ENCODE measurements at regions not wholly inside any gene's neighbourhood (a gene's known extent, or its start where the extent isn't known, plus 50 kb on each side); places are given as distances from the start of the nearest gene placed in this dataset.

DNA sequence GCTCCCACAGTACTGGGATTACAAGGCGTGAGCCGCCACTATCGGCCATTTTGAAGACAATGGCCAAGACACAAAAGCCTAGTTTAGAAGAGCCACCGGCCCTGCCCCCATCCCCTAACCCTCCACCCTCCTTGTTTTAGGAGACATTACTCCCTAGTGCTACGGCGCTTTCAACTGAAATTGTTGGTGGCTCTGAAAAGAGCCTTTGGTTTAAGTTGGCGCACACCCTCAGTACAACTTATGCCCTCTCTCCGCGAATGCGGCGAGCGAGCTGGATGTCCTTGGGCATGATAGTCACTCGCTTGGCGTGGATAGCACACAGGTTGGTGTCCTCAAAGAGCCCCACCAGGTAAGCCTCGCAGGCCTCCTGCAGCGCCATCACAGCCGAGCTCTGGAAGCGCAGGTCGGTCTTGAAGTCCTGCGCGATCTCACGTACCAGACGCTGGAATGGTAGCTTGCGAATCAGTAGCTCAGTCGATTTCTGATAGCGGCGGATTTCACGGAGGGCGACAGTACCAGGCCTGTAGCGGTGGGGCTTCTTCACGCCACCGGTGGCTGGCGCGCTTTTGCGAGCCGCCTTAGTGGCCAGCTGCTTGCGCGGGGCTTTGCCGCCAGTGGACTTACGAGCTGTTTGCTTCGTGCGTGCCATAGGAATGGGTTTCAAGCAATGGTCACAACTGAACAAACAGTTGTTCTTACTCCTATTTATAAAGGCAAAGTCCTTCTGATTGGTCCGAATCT, 114.9 kb upstream of the BTN3A2 start:
- intact Hi-C loops (cut with DNase I) = no loop called here
- peaks cover 0 to 6% (median 0%) of the 10 kb centered on the region in 3 donors for H3K4me1 ChIP-seq (ENCODE audit: control insufficient read depth in 2 of 3, insufficient read depth in 2 of 3, low read depth in 1 of 3, low read length in 3 of 3)
- peak overlapping the region; percentile 59 to 98 (median 62) for H3K4me3 ChIP-seq (ENCODE audit: low read length in 3 of 3)
- no peaks in the 10 kb centered on the region for H3K27me3 ChIP-seq (ENCODE audit: control insufficient read depth, insufficient read depth, low read length)
- DNase-seq (peak; percentile 83 to 94 (median 87)), FAIRE-seq (no peak)
- H3K9me3 ChIP-seq (ENCODE audit: control insufficient read depth in 2 of 3, insufficient read depth in 1 of 3, low read length in 3 of 3) = peaks cover 0 to 2% (median 2%) of the 10 kb centered on the region in 3 donors
- H3K9ac ChIP-seq (ENCODE audit: low read length in 3 of 3) = peak overlapping the region; percentile 29 to 98 (median 42)
- no peaks in the 10 kb centered on the region for H3K36me3 ChIP-seq (ENCODE audit: control insufficient read depth in 2 of 3, insufficient read depth in 3 of 3, low read length in 3 of 3)
- TF ChIP-seq, protein P1, sequence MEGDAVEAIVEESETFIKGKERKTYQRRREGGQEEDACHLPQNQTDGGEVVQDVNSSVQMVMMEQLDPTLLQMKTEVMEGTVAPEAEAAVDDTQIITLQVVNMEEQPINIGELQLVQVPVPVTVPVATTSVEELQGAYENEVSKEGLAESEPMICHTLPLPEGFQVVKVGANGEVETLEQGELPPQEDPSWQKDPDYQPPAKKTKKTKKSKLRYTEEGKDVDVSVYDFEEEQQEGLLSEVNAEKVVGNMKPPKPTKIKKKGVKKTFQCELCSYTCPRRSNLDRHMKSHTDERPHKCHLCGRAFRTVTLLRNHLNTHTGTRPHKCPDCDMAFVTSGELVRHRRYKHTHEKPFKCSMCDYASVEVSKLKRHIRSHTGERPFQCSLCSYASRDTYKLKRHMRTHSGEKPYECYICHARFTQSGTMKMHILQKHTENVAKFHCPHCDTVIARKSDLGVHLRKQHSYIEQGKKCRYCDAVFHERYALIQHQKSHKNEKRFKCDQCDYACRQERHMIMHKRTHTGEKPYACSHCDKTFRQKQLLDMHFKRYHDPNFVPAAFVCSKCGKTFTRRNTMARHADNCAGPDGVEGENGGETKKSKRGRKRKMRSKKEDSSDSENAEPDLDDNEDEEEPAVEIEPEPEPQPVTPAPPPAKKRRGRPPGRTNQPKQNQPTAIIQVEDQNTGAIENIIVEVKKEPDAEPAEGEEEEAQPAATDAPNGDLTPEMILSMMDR (IDR thresholded peaks at IDR 0.05; ENCODE audit: borderline replicate concordance, extremely low read depth, insufficient read depth) = no peak
- peak overlapping the region; percentile 36 to 85 for H3K27ac ChIP-seq (ENCODE audit: low read depth in 2 of 2, low read length in 2 of 2)

DNA sequence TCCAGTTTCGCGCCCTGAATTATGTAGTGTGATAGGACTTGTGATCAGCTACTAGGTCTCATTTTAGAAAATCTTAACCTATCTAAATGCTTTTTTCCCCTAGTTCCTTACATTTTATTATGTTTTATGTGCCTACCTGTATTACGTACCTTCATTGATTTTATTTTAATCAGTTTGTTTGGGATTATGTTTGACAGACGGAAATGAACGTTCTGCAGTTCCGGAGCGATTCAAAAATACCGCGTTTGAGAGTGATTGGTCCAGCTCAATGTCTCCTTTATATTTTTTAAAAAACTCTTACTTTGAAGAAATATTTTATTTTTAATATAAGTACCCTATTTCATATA, 114.3 kb upstream of the BTN3A2 start:
- TF ChIP-seq, protein P1 (IDR thresholded peaks at IDR 0.05; ENCODE audit: borderline replicate concordance, extremely low read depth, insufficient read depth) = no peak
- Histone ChIP-seq H3K9ac (ENCODE audit: low read length in 3 of 3) (peak overlapping the region in 1 of 3 donors; percentile 98), H3K4me1 (ENCODE audit: control insufficient read depth in 2 of 3, insufficient read depth in 2 of 3, low read depth in 1 of 3, low read length in 3 of 3) (peaks cover 0 to 6% (median 0%) of the 10 kb centered on the region in 3 donors), H3K27me3 (ENCODE audit: control insufficient read depth, insufficient read depth, low read length) (no peaks in the 10 kb centered on the region), H3K4me3 (ENCODE audit: low read length in 3 of 3) (peak overlapping the region; percentile 59 to 98 (median 62)), H3K9me3 (ENCODE audit: control insufficient read depth in 2 of 3, insufficient read depth in 1 of 3, low read length in 3 of 3) (peaks cover 0 to 2% (median 2%) of the 10 kb centered on the region in 3 donors), H3K27ac (ENCODE audit: low read depth in 2 of 2, low read length in 2 of 2) (no peak overlapping the region), H3K36me3 (ENCODE audit: control insufficient read depth in 2 of 3, insufficient read depth in 3 of 3, low read length in 3 of 3) (no peaks in the 10 kb centered on the region)
- DNase-seq (peak in 2 of 5 donors; percentile 37 to 92), FAIRE-seq (no peak)
- intact Hi-C loops (cut with DNase I) = no loop called here

- peaks cover 0 to 2% (median 2%) of the 10 kb centered on the region in 3 donors for H3K9me3 ChIP-seq (ENCODE audit: control insufficient read depth in 2 of 3, insufficient read depth in 1 of 3, low read length in 3 of 3)
- FAIRE-seq (no peak), DNase-seq (peak; percentile 82 to 97 (median 93))
- H3K4me3 ChIP-seq (ENCODE audit: low read length in 3 of 3) = peak overlapping the region; percentile 50 to 98 (median 62)
- intact Hi-C loops (cut with DNase I) = no loop called here
- peak overlapping the region in 1 of 2 donors; percentile 8 for H3K27ac ChIP-seq (ENCODE audit: low read depth in 2 of 2, low read length in 2 of 2)
- H3K27me3 ChIP-seq (ENCODE audit: control insufficient read depth, insufficient read depth, low read length) = no peaks in the 10 kb centered on the region
- H3K4me1 ChIP-seq (ENCODE audit: control insufficient read depth in 2 of 3, insufficient read depth in 2 of 3, low read depth in 1 of 3, low read length in 3 of 3) = peaks cover 0 to 6% (median 0%) of the 10 kb centered on the region in 3 donors
- TF ChIP-seq, protein P1 (IDR thresholded peaks at IDR 0.05; ENCODE audit: borderline replicate concordance, extremely low read depth, insufficient read depth) = no peak
- no peaks in the 10 kb centered on the region for H3K36me3 ChIP-seq (ENCODE audit: control insufficient read depth in 2 of 3, insufficient read depth in 3 of 3, low read length in 3 of 3)
- H3K9ac ChIP-seq (ENCODE audit: low read length in 3 of 3) = peak overlapping the region in 2 of 3 donors; percentile 2 to 98
Observed at GRCh38 chr6:26251354-26252076, 113.5 kb upstream of the BTN3A2 start.

Measured in kidney (tissue), 13 donors.